ENCODE measurements at regions not wholly inside any gene's neighbourhood (a gene's known extent, or its start where the extent isn't known, plus 50 kb on each side); places are given as distances from the start of the nearest gene placed in this dataset.
"Not testable (repeated sequence)": the region's sequence is repeated elsewhere in the genome, so short reads cannot be mapped to it uniquely, and the experiment has no call there.

DNA sequence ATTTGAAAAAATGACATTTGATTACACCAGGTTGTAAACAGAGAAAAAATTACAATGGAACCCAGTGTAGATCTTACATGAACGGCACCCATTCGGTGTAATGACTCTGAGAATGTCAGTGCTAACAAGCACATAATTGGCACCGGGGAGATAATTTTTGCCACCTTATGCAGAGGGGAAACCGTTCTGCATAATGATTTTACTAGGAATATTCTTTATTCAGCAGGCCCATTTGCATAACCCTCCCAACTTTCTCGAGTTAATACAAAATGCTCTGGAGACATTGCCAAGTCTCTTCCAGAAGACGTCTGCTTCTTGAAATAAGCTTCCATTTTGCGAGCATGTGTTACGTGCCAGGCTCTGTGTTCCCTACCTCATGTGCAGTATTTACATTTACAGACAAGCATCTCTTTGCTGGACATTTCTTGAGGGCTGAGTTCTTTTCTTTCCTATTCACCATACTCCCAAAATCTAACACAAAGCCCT, 275.8 kb downstream of the MIAT start:
- H4K20me1 ChIP-seq, result no peaks in the 10 kb centered on the region
- no peaks in the 10 kb centered on the region for H3K4me1 ChIP-seq
- H3K4me2 ChIP-seq, result no peak overlapping the region
- no peak overlapping the region for H3K27ac ChIP-seq
- H3K9ac ChIP-seq, result no peak overlapping the region
- no peaks in the 10 kb centered on the region for H3K27me3 ChIP-seq
- no peak overlapping the region for H3K4me3 ChIP-seq
- no peak for TF ChIP-seq Cebpa-rat (IDR thresholded peaks at IDR 0.05)
- H3K9me3 ChIP-seq (replicated peaks in 1 of 11), result peaks cover 4 to 13% (median 9%) of the 10 kb centered on the region in 11 experiments; a peak in 6 of 22 replicates
- H3K36me3 ChIP-seq, result no peaks in the 10 kb centered on the region

DNA sequence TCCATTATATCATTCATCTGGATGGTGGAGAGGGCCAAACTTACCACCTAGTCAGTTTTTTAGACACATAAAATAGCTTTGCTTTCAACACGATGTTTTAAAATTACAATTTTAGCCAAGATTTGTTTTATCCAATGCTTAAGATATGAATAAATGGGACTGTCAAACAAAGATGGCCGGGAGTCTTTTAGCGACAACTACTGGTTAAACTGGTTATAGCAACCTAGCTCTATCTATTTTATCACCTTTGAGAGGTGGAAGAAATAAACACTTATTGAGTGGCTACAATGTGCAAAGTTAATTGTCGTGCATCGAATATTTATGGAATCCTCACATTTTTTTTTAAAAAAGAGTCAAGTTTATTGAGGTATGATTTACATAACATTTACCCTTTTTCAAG, 279.8 kb downstream of the MIAT start:
- peaks cover 4 to 13% (median 9%) of the 10 kb centered on the region in 11 experiments; a peak in 6 of 22 replicates for H3K9me3 ChIP-seq (replicated peaks in 1 of 11)
- no peak overlapping the region for H3K9ac ChIP-seq
- H3K27ac ChIP-seq, result no peak overlapping the region
- H3K4me1 ChIP-seq, result no peaks in the 10 kb centered on the region
- H3K4me2 ChIP-seq, result no peak overlapping the region
- H4K20me1 ChIP-seq, result no peaks in the 10 kb centered on the region
- no peaks in the 10 kb centered on the region for H3K36me3 ChIP-seq
- TF ChIP-seq Cebpa-rat (IDR thresholded peaks at IDR 0.05), result no peak
- H3K4me3 ChIP-seq, result no peak overlapping the region
- H3K27me3 ChIP-seq, result no peaks in the 10 kb centered on the region

DNA sequence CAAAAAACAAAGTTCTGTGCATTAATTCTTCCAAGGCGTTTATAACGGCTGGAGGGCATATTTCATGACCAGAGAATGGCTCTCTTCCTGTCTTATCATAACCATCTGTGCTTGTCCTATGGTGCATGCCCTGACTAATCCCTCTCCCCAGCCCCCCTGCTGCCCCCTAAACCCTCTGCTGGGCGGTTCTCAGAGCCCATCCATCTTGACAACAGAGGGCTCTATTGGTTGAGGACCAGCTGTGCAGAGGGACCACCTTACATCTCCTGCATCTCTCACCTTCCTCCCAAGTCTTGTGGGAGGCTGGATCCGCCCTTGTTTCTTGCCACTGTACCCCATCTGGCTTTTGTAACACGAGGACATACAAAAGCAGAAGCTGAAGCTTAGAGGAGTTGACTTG, 282.1 kb downstream of the MIAT start:
- no peaks in the 10 kb centered on the region for H3K27me3 ChIP-seq
- H3K36me3 ChIP-seq, result no peaks in the 10 kb centered on the region
- no peaks in the 10 kb centered on the region for H3K4me1 ChIP-seq
- no peaks in the 10 kb centered on the region; a peak in 1 of 22 replicates for H4K20me1 ChIP-seq
- H3K27ac ChIP-seq, result no peak overlapping the region
- H3K4me3 ChIP-seq, result no peak overlapping the region
- no peak overlapping the region for H3K4me2 ChIP-seq
- H3K9ac ChIP-seq, result no peak overlapping the region
- TF ChIP-seq Cebpa-rat (IDR thresholded peaks at IDR 0.05), result no peak
- peaks cover 4 to 13% (median 9%) of the 10 kb centered on the region in 11 experiments; a peak in 6 of 22 replicates for H3K9me3 ChIP-seq (replicated peaks in 1 of 11)

DNA sequence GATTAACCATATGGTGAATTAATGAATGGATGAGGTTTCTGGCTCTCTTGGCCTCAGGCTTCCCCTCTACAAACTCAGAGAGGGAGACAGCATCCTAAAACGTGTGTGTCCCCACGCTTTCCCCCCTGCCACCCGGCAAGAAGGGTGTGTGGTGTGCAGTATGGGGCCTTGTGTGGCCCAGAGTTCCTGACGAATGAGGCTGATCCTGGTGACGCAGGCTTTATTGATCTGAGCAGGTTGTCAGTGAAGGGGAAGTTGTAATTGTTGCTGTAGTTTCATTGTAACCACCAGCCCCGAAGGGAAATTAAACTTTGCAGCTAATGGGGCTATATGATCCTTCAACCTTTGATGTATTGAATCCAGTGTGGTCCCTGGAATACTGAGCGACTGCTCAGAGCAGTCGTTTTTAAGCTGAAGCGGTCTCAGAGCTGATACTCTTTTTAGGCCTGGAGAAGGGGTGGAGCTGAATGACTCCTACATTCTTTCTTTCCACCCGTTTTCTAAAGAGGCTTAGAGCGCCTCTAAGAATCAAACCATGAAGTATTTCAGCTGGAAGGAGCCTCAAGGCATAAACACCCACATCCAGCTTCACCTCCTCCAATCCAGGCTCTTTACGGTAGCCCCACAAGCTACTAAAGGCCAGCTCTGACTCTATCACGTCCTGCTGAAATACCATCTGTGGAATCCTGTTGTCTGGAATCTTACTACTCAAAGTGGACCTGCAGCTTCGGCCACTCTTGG, 284.7 kb downstream of the MIAT start:
- no peak for TF ChIP-seq Cebpa-rat (IDR thresholded peaks at IDR 0.05)
- Histone ChIP-seq H3K36me3 (no peaks in the 10 kb centered on the region), H3K9me3 (replicated peaks in 1 of 11) (peaks cover under 1 to 8% (median 6%) of the 10 kb centered on the region in 11 experiments; a peak in 6 of 22 replicates), H3K27ac (no peak overlapping the region), H3K4me2 (no peak overlapping the region), H3K9ac (no peak overlapping the region), H3K4me1 (no peaks in the 10 kb centered on the region), H3K4me3 (no peak overlapping the region), H3K27me3 (no peaks in the 10 kb centered on the region), H4K20me1 (peaks cover 0 to 7% (median 0%) of the 10 kb centered on the region in 11 experiments; a peak in 1 of 22 replicates)

DNA sequence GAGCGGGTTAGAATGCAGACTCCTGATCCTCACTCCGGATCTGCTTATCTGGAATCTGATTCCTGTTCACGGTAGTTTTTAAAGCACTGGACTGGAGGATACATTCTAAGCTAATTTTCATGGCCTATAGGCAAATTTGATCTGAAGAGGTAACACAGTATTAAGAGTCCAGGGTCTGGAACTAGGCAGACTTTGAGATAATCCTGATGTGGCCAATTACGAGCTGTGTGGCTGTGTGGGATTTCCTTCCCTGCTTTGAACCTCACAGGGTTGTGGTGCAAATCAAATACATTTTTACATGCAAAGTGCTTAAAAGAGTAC, 285.2 kb downstream of the MIAT start:
- H3K27ac ChIP-seq, result no peak overlapping the region
- no peak for TF ChIP-seq Cebpa-rat (IDR thresholded peaks at IDR 0.05)

DNA sequence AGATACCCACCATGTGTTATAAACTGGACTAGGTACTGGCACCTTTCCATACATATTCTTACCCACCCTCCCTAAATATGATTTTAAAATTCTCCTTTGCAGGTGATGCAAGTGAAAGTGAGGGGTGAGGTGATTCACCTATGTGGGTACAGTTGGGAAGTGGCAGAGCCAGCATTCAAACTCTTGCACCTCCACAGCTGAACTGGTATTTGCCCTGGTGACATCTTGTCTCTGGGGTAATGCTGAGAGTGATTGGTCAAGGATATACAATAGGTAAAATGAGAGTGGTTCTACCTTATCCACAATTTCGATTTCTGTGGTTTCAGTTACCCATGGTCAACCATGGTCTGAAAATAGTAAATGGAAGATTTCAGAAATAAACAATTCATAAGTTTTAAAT, 288.2 kb downstream of the MIAT start:
- H4K20me1 ChIP-seq, result peaks cover 0 to 7% (median 0%) of the 10 kb centered on the region in 11 experiments; a peak in 1 of 22 replicates
- H3K9me3 ChIP-seq (replicated peaks in 1 of 11), result no peaks in the 10 kb centered on the region
- H3K27me3 ChIP-seq, result no peaks in the 10 kb centered on the region
- no peak overlapping the region for H3K4me3 ChIP-seq
- no peak for TF ChIP-seq Cebpa-rat (IDR thresholded peaks at IDR 0.05)
- H3K4me2 ChIP-seq, result no peak overlapping the region
- H3K36me3 ChIP-seq, result no peaks in the 10 kb centered on the region
- H3K27ac ChIP-seq, result no peak overlapping the region
- H3K9ac ChIP-seq, result no peak overlapping the region
- no peaks in the 10 kb centered on the region for H3K4me1 ChIP-seq

More for the DNA sequence above, 285.2 kb downstream of the MIAT start:
- peaks cover 0 to 7% (median 0%) of the 10 kb centered on the region in 11 experiments; a peak in 1 of 22 replicates for H4K20me1 ChIP-seq
- H3K27me3 ChIP-seq, result no peaks in the 10 kb centered on the region
- no peak overlapping the region for H3K4me2 ChIP-seq
- no peaks in the 10 kb centered on the region for H3K4me1 ChIP-seq
- H3K36me3 ChIP-seq, result no peaks in the 10 kb centered on the region
- no peak overlapping the region for H3K9ac ChIP-seq
- H3K4me3 ChIP-seq, result no peak overlapping the region
- peaks cover 0 to 3% (median 1%) of the 10 kb centered on the region in 11 experiments; a peak in 2 of 22 replicates for H3K9me3 ChIP-seq (replicated peaks in 1 of 11)

DNA sequence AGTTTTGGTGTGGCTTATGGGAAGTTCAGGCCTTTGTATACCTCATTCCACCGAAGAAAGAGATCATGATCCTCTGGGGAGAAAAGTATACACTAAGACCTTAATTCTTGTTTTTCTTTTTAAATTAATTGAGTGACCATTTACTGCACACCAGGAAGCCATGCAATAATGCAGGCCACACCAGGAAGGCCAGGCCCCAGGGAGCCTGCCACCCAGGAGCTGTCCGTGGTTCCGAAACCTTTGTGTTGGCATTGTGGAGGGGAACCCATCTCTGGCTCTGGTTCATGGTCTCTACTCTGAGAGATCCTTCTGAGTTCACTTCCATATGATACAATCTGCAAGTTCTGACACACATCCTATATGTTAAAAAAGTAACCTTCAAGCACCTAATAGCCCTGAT, 291.8 kb downstream of the MIAT start:
- no peaks in the 10 kb centered on the region for H3K36me3 ChIP-seq
- no peak overlapping the region for H3K4me3 ChIP-seq
- H3K4me2 ChIP-seq, result no peak overlapping the region
- no peaks in the 10 kb centered on the region for H3K4me1 ChIP-seq
- H3K27me3 ChIP-seq, result no peaks in the 10 kb centered on the region
- TF ChIP-seq Cebpa-rat (IDR thresholded peaks at IDR 0.05), result no peak
- H4K20me1 ChIP-seq, result peaks cover 0 to 7% (median 0%) of the 10 kb centered on the region in 11 experiments; a peak in 1 of 22 replicates
- no peak overlapping the region for H3K27ac ChIP-seq
- no peak overlapping the region for H3K9ac ChIP-seq
- H3K9me3 ChIP-seq (replicated peaks in 1 of 11), result no peaks in the 10 kb centered on the region

DNA sequence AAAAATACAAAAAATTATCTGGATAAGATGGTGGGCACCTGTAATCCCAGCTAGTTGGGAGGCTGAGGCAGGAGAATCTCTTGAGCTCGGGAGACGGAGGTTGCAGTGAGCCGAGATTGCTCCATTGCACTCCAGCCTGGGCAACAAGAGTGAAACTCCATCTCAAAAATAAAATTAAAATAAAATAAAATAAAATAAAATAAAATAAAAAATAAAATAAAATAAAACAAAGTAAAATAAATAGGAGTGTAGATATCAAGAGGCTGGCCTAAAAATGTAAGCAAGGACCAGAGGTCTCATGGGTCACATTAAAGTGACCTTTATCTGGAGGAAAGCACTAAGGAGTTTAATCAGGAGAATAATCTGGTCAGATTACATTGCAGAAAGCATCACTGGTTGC, 293.8 kb downstream of the MIAT start:
- H3K4me2 ChIP-seq; H3K9ac ChIP-seq; H3K36me3 ChIP-seq; H3K4me3 ChIP-seq; H3K4me1 ChIP-seq; H3K27ac ChIP-seq; H3K9me3 ChIP-seq (replicated peaks in 1 of 11); H4K20me1 ChIP-seq; H3K27me3 ChIP-seq: not testable (repeated sequence)

DNA sequence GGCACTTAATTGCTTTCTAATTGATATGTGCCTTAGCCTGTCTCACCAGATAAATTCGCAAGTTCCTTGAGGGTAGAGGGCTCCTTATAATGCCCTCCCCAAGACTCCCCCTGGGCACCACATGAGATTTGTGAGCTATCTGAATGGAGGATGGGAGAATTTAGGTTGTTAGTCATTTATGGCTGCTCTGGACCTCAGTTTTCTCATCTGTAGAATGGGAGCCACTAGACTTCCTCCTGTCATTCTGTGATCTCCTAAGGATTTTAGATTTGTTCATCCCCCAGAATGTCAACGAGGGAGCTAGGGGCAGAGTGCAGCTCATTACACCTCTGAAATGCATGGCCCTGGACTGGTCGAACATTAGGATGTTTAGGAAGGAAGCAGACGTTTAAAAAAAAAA, 294.6 kb downstream of the MIAT start:
- Histone ChIP-seq H3K36me3 (no peaks in the 10 kb centered on the region), H4K20me1 (no peaks in the 10 kb centered on the region; a peak in 2 of 22 replicates), H3K27me3 (no peaks in the 10 kb centered on the region), H3K9me3 (replicated peaks in 1 of 11) (no peaks in the 10 kb centered on the region), H3K4me1 (no peaks in the 10 kb centered on the region), H3K4me2 (no peak overlapping the region), H3K9ac (no peak overlapping the region), H3K4me3 (no peak overlapping the region), H3K27ac (no peak overlapping the region)
- TF ChIP-seq Cebpa-rat (IDR thresholded peaks at IDR 0.05), result no peak

DNA sequence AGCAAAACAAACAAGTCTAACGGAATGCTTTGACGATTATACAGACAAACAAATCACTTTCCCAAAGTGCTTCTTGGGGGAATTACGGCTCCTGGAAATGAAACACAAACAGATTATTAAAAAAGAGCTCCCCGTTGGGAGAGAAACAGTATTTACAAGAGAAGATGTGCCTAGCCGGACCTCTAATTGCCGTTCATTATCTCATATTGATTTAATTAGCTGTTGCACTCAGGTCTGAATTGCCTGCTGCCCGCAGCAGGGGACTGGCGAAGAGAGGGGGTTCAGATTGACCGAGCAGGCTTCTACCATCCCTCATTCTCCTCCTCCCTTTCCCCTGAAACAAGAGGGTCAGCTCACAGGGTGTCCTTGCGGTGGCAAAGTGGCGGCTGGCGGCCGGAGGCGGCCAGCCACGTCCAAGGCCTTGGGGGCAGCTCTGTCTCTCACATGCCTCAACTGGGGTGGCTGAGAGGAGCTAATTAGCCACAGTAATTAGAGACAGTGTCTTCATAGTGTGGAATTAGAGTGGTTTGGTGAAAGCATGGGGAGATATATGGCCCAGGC, 295.1 kb downstream of the MIAT start:
- H3K4me3 ChIP-seq, result no peak overlapping the region
- H3K9ac ChIP-seq, result no peak overlapping the region
- no peaks in the 10 kb centered on the region; a peak in 2 of 22 replicates for H4K20me1 ChIP-seq

More for the DNA sequence above, 295.1 kb downstream of the MIAT start:
- no peaks in the 10 kb centered on the region for H3K4me1 ChIP-seq
- H3K27me3 ChIP-seq, result no peaks in the 10 kb centered on the region
- H3K27ac ChIP-seq, result no peak overlapping the region
- H3K4me2 ChIP-seq, result no peak overlapping the region
- no peak for TF ChIP-seq Cebpa-rat (IDR thresholded peaks at IDR 0.05)
- H3K36me3 ChIP-seq, result no peaks in the 10 kb centered on the region
- no peaks in the 10 kb centered on the region for H3K9me3 ChIP-seq (replicated peaks in 1 of 11)

Measured in BLaER1 treated with 17β-estradiol and CSF1 and Interleukin-3, amounts not matched to agents 10 nM and 100 nM (cell line).